HG03108 (cell line): ENCODE measurements at regions not wholly inside any gene's neighbourhood (a gene's known extent, or its start where the extent isn't known, plus 50 kb on each side); places are given as distances from the start of the nearest gene placed in this dataset.

Source experiments
- ATAC-seq: cut with Tn5 transposase; IDR thresholded peaks from one replicate; pipeline ENCODE4 v1.9.1; 2021; ENCODE audit warnings: moderate library complexity; ENCODE audit not compliant: unreplicated experiment

- no peak for ATAC-seq
Observed at GRCh38 chr15:70431854-70432253, 331.5 kb downstream of the UACA start.

DNA sequence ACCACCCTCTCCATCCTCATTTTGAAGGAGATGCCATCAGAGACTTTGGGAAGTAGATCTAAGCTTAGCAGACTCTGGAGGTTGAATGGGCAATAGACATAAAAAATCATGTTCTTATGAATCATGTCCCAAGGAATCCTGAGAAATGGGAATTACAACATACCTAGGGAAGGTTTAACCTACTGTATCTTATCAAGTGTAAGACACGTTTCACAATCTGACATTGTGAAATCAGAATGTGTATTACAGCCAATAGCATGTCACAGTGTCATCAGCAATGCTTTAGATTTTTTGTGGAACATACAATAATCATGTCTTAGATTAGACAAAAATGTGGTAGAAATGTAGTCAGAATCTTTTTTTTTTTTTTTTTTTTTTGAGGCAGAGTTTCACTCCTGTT lies 332.4 kb upstream of the TLE3 start:
- no peak for ATAC-seq

GRCh38 chr15:70429056-70429722 lies 331.5 kb upstream of the TLE3 start:
- ATAC-seq, result no peak

GRCh38 chr15:70428211-70428822 lies 330.6 kb upstream of the TLE3 start:
- no peak for ATAC-seq

DNA sequence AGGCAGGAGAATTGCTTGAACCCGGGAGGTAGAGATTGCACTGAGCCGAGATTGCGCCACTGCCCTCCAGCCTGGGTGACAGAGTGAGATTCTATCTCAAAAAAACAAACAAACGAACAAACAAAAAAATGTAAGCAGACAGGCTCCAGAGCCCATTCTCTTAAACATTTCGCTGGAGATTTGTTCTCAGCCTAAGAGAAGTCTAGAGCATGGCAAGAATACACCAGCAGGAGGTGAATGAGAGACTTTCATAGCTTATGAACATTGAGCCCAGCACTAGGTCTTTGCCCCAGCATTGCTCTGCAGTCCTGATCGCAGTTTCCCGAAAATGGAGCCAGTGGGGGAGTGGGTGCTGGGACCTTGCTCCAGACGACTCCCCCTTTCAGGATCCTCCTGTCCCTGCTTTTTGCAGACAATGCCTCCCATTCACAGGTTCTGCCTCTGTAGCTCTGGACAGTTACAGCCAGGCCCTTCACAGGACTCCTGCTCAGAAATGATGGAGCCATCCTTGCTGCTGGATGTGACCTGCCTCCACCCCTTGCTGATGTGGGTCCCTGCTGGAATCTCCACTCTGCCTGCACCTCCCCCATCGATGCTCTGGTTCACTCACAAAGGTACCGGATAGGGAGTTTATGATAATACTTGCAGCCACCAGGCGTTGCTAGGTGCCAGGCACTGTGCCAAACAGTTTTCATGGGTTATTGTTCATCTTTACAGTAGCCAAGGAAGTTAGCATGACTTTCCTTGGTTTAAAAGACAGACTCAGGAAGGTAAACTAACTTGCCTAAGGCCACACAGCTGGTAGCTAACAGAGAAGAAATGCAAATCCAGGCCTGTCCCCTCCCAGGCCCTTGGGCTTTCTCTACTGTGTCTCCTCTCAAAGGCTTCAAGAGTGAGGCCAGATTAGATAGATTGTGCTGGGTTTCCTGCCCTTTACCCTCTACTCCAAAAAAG lies 329.7 kb upstream of the TLE3 start:
- no peak for ATAC-seq

DNA sequence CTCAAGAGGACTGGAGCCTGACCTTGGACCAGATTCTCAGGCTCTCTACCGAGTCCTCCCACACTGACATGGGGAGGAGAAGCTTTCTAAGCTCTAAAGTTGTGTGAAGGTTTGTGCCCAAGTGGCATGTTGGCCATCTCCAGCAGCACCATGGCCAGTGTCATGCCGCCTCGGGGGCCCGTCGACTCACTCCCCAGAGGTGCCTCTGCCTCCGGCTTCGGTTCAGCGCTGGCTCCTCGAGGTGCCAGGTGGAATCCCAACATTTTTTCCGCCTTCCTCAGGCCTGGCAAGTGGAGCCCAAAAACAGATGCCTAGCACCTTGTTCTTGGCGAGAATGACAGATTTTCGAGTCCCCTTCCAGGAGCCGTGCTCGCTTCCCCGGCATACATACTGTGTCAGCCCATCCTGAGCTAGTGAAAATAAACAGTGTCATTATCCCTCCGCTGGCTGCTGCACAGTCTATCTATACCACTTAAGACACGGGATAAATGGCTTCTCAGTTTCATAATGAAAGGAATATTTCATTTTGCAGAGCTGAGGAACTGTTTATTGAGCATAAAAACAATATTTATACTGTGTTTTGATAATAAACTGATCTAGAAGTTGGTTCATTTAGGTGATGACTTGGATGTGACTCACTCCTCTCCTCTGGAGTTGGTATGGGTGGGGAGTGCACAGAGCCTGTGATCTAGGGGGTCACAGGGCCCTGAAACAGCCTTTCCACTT lies 328.5 kb upstream of the TLE3 start:
- no peak for ATAC-seq

DNA sequence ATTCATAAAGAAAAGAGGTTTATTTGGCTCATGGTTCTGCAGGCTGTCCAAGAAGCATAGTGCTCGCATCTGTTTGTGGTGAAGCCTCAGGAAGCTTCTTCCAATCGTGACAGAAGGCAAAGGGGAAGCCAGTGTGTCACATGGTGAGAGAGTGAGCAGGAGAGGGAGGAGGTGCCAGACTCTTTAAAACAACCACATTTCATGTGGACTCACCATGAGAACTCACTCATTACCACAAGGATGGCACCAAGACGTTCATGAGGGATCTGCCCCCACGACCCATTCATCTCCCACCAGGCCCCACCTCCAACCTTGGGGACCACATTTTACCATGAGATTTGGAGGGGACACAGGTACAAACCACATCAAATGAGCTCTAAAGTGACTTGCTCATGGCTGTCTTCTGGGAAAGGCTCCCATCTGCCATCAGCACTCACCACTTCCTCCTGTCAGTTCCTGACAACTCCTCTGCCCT lies 327.3 kb upstream of the TLE3 start:
- ATAC-seq, result no peak

GRCh38 chr15:70423267-70423666 lies 325.6 kb upstream of the TLE3 start:
- no peak for ATAC-seq

GRCh38 chr15:70422342-70422741 lies 324.6 kb upstream of the TLE3 start:
- no peak for ATAC-seq

DNA sequence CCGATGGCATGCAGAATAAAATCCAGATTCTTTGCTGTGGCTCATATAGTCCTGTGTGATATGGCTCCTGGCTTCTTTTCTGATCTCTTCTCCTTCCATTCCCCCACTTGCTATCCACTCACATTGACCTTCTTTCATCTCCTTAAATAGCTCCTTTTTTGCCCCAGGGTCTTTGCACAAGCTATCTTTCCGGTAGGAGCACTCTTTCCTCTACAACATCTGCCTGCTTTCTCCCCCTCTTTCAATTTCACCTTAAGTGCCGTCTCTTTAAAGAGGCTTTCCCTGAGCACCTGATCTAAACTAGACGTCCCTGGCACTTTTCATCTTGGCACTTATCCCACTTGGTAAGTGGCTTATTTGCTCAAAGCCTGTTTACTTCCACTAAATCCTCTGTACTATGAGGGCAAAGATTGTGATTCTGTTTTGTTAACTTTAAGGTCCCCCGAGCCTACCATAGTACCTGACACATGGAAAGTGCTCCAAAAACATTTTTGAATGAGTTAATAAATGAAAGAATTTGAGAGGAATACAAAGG lies 323.3 kb upstream of the TLE3 start:
- ATAC-seq, result no peak

GRCh38 chr15:70420086-70420947 lies 322.6 kb upstream of the TLE3 start:
- ATAC-seq, result no peak

DNA sequence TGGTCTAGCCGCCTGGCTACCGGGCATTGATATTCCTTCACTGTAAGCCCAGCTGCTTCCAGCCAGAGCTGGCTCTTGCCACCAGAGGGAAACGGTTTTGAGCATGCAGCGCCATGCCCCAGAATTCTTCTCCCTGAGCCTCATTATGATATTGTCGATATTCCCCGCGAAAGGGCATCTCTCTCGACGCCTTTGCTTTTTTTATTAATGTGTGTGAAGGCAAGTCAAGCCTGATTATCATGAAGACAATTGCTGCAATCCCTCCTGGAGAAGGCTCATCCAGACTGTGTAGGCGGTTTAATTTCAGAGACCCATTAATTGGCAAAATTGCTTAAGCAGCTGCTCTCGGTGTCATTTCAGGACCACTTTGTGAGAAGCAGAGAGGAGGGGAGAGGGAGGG lies 321.2 kb upstream of the TLE3 start:
- ATAC-seq, result no peak

DNA sequence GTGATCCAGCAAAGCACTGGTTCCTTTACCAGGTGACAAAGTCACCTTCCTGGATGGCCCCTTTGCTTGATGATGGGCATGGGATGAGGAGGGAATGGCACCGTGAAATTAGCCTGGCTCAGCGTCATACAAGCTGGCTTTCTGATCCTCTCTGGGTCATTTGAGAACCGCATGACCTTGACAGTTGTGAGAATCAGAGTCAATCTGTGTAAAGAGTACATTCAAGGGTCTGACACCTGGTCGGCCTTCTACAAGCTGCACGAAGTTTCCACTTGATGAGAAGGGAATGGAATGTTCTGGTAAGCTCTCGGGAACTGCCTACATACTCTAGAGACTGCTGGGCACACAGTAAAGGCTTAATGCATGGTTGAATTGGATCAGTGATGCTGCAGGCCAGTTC lies 319.8 kb upstream of the TLE3 start:
- no peak for ATAC-seq

GRCh38 chr15:70416829-70417228 lies 319.1 kb upstream of the TLE3 start:
- ATAC-seq, result no peak

DNA sequence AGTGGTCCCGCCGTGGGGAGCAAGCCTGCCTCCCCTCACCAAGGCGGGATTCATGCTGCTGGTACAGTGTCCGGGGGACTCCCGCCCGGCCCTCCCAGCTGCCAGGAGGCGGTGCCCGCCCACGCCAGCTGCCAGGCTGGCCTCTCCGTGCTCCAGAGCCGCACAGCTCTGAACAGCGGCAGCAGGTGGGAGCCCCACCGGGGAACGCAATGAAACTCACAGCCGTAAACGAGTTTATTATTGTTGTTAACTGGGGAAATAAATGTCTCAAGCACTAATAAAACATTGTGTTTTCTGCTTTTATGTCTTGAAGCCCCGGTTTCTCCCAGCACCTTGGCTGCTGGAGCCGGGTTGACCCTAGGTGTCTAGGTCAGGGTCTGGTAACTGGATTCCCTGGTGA lies 317.7 kb upstream of the TLE3 start:
- ATAC-seq, result no peak

GRCh38 chr15:70414626-70415025 lies 316.9 kb upstream of the TLE3 start:
- ATAC-seq, result no peak

GRCh38 chr15:70412794-70413193 lies 315.1 kb upstream of the TLE3 start:
- no peak for ATAC-seq

DNA sequence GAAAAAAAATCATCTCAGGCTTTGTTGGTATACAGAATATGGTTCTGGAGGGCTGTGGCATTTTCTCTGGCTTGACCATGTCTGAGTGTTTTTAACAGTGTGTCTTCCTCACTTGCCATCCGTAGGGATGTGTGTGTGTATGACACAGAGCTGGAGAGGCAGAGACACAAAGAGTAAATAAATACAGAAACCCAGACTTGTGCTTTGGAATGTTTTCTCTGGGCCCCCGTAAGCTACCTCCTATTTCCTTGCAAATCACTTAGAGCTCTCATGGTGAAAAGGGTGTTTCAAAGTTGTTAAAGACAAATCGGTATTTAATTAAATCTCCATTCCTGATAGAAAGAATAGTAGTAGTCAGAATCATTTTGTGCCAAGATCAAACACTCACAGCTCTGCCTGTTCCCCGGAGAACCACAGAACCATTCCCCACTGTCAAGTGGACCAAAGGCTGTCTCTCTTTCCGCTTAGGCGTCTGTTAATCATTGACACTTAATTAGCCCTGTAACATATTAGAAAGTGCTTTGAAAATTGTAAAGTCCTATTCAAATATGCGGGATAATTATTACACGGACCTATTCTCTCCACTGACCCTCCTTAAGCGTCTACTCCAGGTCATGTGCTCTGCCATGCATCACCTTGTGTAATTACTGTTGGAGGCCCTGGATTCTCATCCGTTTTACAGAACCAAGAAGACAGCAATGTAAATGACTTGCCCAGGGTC lies 313.6 kb upstream of the TLE3 start:
- ATAC-seq, result no peak

DNA sequence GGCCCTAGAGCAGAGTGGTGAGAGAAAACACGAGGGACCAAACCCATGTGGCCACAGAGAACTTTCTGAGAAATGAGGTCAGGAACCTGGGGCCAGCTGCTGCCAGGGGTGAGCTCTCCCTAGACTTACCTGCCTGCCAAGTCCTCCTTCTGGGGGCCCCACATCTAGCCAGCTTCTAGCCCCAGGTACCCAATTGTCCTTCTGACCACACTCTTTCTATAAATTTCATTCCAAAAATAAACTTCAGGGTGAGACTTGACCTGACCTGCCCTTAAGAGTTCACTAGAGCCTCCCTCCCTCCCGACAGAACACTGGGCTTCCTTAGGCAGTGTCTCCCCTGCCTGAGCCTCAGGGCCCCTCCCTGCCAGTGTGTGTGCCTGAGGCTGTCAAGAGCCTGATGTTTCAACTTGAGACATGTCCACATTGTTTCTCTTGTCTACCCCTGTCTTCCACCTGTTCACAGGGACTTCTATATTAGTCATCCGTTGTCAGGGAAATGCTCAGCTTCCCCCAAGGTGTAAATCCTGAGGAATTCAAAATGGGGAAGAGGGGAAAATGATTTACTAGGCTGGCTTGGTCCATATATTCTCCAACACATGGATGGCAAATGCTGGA lies 312.8 kb upstream of the TLE3 start:
- no peak for ATAC-seq
